IPS-NIHi11 (cell line): ENCODE measurements at regions not wholly inside any gene's neighbourhood (a gene's known extent, or its start where the extent isn't known, plus 50 kb on each side); places are given as distances from the start of the nearest gene placed in this dataset.

Experiments used
- DNase-seq: peaks from one replicate; pipeline ENCODE4 v3.0.0; 2012; ENCODE audit warnings: mixed read lengths, low spot score

GRCh38 chr22:44442186-44442815 lies 55.7 kb downstream of the RTL6 start:
- DNase-seq, result no peak

GRCh38 chr22:44441401-44442185 lies 56.4 kb downstream of the RTL6 start:
- DNase-seq, result no peak

DNA sequence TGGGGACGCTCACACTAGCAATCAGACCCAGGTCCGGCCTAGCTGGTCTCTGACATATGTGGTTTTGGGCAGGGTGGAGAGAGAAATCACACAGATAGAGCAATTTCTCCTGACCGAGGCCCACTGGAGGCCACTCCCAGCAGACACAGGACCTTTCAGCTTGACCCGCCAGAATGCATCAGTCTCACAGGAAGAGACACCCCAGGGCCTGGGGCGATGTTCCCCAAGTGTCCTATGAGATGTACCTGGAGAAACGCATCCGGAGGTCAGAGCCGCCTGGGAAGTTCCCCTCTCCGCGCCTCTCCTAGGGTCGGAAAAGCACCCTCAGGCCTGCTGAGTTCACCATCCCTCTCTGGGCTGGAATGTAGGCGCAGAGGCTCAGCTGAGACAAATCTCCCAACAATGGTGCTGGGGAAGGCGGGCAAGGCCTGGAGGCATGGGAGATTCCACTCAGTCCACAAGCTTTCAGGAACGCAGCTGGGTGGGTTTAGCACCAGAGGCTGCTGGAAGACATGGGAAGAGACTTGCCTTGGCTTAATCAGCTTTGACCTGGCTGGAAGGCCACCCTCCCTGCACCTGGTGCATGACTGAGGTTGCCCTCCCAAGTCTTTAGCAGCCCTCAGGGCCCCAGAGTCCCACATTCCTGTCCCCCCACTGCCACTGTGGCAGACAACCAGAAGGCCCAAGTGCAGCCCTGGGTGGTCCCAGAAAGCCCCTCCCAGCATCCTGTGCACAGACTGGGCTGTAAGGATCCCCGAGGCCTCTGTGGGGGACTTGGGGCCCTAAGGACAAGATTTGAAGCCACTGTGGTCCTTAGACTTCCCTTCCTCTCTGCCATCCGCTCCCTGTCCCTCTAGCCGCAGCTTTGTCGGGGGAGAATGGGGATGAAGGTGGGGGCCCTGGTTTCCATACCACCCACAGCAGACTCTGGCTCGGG lies 57.5 kb downstream of the RTL6 start:
- no peak for DNase-seq

- no peak for DNase-seq
These were observed 58.4 kb downstream of the RTL6 start for GRCh38 chr22:44439356-44440223.

GRCh38 chr22:44438481-44439131 lies 59.4 kb downstream of the RTL6 start:
- DNase-seq, result no peak

- peak; percentile 69 for DNase-seq
These were observed 60.0 kb downstream of the RTL6 start for GRCh38 chr22:44438056-44438455.

DNA sequence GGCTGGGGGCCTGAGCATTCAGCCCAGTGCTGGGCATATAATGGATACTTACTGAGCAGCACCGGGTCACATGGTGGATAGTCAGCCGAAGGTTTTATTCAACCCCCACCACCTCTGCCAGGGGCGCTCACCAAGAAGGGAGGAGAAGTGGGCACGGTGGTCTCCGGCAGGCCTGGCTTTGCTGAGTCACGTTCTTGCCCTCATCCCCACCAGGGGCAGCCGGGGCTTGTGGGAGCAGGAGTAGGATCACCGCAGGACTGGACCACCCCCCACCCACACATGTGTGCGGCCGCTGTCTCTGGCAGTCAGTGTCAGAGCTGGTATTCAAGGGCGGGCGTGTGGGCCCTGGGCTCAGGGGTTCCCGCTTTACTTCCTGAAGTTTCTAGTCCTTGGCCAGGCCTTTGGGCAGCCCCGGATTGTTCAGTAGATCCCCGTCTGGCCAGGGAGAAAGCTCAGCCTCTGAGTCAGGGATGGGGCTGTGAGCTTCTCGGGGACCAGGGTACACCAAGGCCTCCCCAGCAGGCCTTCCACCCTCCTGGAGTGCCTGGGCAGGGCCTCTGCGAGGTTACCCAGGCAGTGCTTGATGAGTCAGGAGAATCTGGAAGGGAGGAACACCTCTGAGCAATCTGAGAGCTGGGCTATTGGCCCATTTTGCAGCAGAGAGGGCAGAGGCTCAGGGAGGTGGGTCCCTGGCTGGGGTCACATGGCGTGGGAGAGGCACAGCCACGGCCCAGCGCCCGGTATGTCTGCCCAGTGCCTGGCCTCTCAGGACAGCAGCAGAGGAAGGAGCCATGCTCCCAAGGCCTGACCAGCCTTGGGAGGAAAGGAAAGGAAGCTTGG lies 60.6 kb downstream of the RTL6 start:
- DNase-seq, result no peak

DNA sequence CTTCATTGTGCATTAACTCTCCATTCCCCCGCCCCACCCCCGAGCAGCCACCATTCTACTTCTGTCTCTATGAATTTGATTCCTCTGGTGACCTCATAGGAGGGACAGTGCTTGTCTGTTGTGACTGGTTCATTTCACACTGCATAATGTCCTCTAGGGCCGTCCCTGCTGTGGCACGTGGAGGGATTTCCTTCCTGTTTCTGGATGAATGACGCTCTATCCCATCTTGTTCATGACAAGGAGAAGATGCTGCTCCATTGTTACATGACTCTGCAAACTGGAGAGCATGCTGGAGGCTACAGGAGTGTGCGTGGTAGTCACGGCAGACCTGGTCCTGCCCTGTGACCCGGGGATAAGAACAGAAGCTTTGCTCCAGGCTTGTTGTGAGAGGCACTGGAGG lies 61.3 kb downstream of the RTL6 start:
- DNase-seq, result no peak

- DNase-seq, result no peak
These were observed 66.8 kb downstream of the RTL6 start for GRCh38 chr22:44431256-44431655.

DNA sequence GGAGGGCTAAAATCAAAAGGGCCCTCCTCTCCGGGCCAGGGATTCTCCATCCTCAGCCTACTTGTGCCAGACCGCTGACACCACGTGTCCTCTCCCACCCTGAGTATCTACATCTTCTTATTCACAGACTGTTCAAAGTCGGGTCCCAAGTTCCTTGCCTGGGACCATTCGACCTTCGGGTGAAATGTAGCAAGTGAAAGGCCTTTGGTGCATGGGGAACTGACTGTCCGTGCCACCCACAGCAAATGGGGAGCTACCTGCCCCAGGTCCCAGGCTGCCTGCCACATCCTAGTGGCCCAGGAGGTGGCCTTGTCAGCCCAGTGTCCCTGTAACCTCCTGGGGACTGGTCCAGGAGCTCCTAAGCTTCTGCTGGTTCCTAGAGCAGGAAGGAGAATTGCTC lies 67.3 kb downstream of the RTL6 start:
- no peak for DNase-seq

DNA sequence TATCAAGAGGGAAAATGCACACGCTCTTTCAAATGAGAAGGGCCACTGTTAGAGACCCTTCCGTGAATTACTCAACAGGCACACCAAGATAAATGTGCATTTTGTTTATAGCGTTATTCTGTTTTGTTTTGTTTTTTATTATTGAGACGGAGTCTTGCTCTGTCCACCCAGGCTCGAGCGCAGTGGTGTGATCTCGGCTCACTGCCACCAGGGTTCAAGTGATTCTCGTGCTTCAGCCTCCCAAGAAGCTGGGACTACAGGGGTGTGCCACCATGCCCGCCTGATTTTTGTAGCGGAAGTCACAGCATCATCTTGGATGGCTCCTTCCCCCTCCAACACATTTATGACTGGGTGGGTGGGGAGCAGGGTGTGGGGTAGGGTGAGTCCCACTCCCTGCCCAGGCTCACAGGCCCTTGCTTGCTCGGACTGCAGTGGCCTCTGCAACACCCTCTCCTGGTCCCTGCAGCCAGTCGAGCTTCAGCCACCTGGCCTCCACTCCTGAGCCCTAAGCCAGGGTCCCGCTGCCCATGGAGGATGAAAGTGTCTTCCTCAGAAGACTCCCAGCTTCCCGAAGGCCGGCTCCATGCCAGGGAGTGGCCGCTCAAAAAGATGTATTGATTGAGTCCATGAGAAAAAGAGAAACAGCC lies 68.0 kb downstream of the RTL6 start:
- no peak for DNase-seq

DNA sequence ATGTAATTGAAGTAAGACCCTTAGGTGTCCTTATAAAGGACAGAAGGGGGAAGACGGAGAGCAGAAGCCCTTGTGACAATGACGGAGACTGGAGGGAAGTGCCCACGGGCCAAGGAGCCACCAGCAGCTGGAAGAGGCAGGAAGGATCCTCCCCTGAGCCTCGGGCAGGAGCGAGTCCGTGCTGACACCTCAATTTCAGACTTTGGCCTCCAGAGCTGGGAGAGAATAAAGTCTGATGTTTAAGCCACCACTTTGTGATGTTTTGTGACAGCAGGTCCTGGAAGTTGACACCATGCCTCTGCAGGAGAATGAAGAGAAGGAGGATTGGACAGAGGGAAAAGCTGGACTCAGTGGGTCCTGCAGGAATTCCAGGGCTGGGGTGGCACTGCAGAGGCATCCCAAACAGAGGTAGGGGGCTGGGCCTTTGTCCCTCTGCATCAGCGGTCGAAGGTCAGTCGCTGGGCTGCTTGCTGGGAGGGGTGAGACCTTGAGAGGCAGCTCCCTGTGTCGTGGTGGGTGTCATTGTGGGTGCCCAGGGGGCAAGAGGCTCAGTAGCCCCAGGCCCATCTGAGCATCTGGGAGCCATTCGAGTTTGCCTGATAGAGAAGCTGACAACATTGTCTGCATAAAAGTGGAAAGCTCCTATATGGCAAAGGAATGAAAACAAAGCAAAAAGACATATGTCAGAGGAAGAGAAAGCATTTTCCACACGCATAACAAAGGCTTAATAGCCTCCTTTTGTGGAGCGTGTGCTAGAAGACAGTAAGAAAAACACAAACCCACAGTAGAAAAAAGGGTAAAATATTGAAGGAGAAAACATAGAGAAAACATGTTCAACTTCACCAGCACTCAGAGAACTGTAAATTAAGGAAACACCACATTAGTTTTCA lies 68.8 kb downstream of the RTL6 start:
- DNase-seq, result no peak

DNA sequence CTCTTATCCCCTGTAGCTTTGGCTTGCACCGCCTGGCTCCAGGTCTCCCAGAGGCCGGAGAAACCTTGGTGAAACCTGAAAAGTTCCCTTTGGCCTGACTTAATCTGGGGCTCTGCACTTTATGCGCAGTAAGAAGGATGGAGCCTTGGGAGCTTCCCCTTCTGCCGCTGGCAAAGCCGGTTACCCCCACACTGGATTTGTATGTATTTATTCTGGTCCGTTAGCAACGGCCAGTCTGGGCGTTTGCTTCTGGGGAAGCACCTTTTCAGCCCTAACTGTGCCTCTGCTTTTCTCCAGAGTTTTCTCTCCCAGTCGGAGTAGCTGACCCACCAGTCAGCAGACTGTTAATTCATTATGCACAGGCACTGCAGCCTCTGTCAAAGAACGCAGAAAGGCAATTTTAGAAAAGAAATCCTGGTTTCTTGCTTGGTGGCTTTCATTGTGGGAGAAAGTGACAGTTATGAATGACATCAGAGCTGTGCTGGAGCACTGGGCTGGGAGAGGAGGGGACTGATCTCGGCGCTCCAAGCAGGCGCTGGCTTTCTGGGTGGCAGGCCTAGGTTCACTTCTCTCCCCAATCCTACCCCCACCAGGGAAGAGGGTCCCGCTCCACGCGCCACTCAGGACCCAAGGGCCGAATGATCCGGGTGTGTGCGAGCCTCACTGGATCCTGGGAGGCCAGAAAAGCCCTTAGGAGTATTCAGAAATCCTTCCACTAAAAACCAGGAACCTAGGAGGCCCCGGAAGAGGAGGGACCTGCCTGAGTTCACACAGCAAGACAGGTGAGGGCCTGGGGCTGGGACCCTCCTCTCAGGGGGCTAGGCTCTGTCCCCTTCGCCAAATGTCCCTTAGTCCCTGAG lies 70.2 kb downstream of the RTL6 start:
- DNase-seq, result no peak

DNA sequence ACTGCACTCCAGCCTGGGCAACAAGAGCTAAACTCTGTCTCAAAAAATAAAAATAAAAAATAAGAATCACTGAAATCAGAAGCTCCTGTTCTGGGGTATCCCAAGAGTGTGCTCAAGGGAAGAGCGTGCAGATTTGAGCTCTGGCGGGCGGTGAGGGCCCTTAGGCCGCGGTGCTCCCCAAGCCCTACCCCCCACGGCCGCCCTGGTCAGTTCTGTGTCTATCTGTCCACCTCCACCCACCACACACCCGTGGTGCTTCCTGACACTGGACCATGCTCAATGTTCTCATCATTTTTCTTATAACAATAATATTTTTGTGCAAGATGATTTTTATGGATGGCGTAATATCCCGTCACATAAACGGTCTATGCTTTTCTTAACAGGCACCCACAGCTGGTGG lies 71.1 kb downstream of the RTL6 start:
- no peak for DNase-seq

DNA sequence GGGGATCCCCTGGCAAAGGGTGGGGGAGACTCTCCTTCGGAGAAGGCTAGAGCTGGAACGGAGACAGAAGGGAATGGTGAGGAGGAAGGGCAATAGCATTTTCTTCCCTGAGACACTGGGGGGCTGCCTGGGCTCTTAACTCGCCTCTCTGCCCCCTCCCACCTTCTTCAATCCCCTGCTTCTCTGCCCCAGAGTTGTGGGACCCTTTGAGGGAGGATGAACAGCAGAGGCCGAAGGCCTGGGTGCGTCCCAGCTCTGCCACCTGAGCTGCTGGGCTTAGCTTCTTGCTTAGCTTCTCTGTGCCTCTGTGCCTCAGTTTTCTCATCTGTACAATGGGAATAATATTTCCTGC lies 72.4 kb downstream of the RTL6 start:
- DNase-seq, result no peak

DNA sequence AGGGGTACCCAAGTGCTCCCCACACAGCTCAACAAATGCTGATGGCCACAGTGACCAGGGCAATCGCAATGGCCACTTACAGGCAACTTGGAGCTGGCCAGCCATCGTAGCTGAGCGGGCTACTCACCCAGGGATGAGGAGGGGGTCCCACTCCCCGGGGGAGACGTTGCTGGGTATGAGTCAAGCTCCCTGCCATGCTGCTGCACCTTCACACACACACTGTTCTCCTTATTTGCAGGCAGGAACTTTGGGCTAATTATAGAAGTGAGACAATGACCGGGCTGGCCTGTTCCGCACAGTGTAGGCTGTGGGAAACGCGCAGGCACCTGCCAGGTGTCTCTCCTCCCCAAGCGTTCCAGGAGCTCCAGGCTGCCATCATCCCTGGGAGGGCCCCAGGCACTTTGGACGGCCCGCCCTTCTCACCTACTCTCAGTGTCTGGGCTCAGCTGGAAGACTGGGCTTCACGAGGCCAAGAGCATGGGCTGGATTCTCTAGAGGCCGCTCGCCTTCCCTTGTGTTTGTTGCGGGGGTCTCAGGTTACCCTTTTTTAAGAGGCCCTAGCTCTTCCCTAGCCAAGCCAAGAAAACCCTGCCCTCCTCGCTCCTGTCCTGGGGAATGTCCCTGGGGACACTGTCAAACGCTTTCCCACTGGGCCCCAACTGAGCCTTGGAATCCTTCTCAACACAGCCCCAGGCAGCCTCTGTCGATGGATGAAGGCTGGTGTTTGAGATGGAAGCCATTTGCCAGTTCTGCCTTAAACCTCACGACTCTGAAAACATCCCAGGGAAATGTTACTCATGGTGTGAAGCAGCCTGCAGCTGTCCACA lies 73.0 kb downstream of the RTL6 start:
- no peak for DNase-seq

- DNase-seq, result no peak
These were observed 73.7 kb downstream of the RTL6 start for GRCh38 chr22:44424359-44424682.
